GM18868 (cell line): ENCODE measurements at regions not wholly inside any gene's neighbourhood (a gene's known extent, or its start where the extent isn't known, plus 50 kb on each side); places are given as distances from the start of the nearest gene placed in this dataset.
"Not testable (repeated sequence)": the region's sequence is repeated elsewhere in the genome, so short reads cannot be mapped to it uniquely, and the experiment has no call there.

Experiments
- ATAC-seq: cut with Tn5 transposase; IDR thresholded peaks from one replicate; pipeline ENCODE4 v1.9.1; 2021; ENCODE audit warnings: mild to moderate bottlenecking, moderate library complexity; ENCODE audit not compliant: unreplicated experiment

GRCh38 chr5:110812639-110813038 is 73.8 kb downstream of the SLC25A46 start:
- no peak for ATAC-seq

DNA sequence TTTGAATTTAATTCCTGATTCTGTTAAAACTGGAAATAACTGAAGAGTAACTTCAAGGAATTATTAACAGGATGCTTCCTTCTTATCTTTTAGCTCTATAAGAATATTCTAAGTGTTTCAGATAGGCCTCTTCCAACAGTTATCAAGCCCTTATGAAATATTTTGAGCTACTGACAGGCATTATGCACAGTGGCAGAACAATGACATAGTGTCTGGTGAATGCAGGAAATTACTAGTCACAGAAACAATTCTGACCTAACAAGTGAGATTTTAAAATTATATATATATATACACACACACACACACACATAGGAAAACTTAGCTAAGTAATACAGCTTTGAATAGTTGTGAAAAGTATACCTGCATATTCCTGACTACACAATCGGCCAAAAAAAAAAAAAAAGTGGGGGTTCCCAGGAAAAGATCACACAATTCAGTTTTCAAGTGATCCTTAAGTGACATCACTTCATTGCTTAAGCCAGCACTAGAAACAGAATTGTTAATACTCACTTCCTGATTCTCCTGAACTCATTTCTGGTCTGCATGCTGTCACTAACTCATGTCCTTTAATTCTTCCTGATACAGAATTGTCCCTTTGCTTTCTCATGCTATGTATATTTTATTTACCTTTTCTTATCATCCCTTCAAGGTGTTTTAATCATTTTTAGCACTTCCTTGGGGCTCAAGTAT is 77.3 kb downstream of the SLC25A46 start:
- ATAC-seq = no peak

GRCh38 chr5:110817459-110817858 is 78.7 kb downstream of the SLC25A46 start:
- no peak for ATAC-seq

- no peak for ATAC-seq
These were observed 84.8 kb downstream of the SLC25A46 start for GRCh38 chr5:110823571-110823970.

GRCh38 chr5:110824936-110825441 is 86.2 kb downstream of the SLC25A46 start:
- ATAC-seq = no peak

GRCh38 chr5:110832683-110833082 is 93.9 kb downstream of the SLC25A46 start:
- ATAC-seq = peak; percentile 61

GRCh38 chr5:110834933-110835332 is 96.1 kb downstream of the SLC25A46 start:
- ATAC-seq = not testable (repeated sequence)

DNA sequence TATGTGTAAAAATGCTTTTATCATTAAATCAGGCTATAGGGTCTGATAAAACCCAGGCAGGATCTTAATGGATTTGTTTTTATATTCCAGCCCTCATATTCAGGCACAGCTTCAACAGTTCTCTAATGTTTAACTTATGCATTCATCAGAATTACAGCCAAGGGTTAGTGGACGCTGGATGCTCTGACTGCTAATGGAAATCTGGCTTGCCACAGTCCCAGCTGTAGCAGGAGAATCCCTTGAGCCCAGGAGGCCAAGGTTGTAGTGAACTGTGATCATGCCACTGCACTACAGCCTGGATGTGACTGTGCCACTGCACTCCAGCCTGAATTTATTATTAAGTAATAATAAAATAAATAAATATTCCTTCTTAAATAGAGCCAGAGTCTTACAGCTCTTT is 98.0 kb downstream of the SLC25A46 start:
- ATAC-seq = no peak

DNA sequence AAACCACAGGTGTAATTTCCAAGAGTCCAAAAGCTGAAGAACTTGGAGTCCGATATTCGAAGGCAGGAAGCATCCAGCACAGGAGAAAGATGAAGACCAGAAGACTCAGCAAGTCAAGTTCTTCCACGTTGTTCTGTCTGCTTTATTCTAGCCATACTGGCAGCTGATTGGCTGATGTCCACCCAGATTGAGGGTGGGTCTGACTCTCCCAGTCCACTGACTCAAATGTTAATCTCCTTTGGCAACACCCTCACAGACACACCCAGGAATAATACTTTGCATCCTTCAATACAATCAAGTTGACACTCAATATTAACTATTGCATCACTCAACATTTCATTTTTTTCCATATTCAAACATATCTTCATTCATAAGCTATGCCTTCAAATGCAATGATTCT is 99.5 kb downstream of the SLC25A46 start:
- ATAC-seq = not testable (repeated sequence)

DNA sequence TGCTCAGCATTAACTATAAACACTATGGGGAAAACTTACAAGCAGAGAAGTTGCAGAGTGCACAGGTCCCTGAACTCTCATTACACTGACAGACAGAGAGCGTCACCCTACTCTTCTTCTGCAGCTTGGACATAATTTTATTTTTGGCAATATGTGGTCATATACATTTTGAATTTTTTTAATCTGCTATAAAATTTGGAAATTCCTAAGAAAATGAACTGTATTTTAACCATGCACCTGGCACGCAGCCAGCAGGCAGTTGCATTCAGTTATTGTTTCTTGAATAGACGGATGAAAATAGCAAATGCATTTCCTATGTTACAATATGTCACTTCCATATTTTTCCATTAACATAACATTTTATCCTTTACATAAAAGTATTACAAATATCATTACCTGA is 100.2 kb downstream of the SLC25A46 start:
- no peak for ATAC-seq

- ATAC-seq = no peak
These were observed 101.6 kb downstream of the SLC25A46 start for GRCh38 chr5:110840347-110840960.

DNA sequence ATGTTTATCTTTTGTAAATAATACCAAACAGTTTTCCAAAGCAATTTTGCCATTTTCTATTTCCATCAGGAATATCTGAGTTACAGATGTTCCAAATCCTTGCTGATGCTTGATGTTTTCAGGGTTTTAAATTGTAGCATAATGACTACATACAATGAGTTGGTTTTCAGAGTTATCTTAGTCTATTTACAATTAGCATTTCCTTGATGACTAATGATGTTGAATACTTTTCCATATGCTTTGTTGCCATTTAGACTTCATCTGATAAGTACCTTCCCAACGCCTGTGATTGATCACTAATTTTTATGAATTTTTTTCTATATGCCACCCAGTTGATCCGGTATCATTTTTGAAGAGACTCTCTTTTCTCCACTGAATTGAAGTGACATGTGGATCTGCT is 102.3 kb downstream of the SLC25A46 start:
- no peak for ATAC-seq

DNA sequence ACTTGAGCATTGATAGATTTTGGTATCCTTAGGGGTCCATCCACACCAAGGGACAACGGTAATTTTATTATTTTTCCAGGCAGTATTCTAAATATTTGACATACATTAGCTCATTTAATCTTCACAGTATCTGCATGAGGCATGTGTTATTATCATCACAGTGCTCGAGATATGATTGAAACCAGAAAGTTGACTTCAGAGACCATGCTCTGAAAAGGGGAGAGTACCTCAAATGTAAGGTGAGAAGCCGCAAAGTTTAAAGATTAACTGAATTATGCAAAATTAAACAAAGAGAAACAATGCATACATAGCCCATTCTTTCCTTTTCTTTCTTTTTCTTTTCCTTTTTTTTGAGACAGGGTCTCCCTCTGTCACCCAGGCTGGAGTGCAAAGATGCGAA is 104.1 kb downstream of the SLC25A46 start:
- no peak for ATAC-seq

DNA sequence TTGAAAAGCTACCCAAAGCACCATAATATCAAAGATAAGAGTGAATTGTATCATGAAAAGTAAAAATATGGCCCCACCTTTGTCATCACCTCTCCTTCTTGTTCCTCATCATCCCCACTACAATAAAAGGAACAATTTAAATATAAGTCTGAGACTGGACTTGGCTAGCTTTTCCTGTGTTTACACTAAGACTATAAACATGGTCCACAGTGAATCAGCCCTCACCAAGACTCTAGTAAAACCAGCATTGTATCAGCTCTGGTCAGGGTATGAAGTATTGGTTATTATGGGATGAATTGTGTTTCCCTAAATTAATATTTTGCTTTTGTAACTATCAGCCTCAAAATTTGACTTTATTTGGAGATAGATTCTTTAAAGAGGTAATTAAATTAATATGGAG is 105.4 kb downstream of the SLC25A46 start:
- no peak for ATAC-seq

DNA sequence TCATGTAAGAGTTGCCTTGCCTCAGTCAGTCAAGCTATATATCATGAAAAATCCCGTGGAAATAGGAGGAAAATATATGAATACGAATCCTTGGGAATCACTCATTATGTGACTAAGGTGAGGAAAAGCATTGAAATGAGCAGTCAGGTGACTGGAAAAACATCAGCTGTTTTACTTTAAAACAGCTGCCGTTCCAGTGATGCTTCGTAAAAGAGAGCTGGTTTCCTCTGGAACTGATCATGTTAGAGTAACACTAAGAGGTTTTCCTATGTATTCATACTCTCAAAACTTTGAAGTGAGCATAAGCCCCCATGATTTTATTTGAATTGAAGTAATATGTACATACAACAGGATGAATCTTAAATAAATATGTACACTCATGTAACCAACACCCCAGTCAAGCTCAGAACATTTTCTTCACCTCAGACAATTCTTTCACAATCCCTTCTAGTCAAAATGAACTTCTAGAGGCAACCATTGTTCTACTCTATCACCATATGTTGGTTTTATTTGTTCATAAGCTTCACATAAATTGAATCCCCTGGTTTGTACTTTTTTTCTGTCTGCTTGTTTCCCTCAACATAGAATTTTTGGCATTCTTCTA is 107.7 kb downstream of the SLC25A46 start:
- ATAC-seq = no peak

GRCh38 chr5:110851357-110851756 is 112.5 kb downstream of the SLC25A46 start:
- no peak for ATAC-seq

DNA sequence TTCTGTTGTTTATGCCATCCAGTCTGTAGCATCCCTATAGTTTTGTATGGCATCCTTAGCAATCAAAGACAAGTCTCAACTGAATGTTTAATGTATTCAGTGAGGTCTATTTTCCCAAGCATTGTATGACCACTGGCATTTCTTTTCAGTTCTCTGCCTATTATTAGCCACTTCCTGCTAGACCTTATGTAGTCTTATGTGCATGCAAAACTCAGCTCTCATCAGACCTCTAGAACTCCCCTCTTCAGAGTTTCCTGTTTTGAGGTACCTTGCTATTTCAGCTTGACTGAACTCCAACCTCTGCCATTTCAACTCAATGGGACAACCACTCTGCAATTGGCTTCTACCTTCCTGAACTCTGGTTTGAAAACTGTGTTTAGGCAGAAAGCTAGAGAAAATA is 113.2 kb downstream of the SLC25A46 start:
- ATAC-seq = peak; percentile 86

- no peak for ATAC-seq
These were observed 113.7 kb downstream of the SLC25A46 start for GRCh38 chr5:110852541-110852940.

GRCh38 chr5:110853267-110853666 is 114.5 kb downstream of the SLC25A46 start:
- ATAC-seq = no peak

DNA sequence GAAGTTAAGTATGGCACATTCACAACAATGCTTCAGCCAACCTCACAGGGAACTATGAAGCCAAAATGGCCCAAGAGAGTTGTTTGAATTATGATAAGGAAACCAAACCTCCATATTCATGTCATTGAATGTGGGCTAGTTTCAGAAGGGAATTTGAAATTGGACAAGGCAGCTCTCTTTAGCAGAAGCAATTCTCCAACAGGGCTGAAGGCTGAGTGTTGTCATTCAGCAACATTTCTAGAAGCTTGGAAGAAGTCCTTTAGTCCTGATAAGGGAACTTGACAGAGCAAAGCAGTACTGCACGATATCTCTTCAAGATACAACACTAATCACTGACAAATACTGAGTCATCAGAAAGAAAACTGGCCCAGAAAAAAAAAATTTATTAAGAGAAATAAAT is 115.4 kb downstream of the SLC25A46 start:
- ATAC-seq = no peak

DNA sequence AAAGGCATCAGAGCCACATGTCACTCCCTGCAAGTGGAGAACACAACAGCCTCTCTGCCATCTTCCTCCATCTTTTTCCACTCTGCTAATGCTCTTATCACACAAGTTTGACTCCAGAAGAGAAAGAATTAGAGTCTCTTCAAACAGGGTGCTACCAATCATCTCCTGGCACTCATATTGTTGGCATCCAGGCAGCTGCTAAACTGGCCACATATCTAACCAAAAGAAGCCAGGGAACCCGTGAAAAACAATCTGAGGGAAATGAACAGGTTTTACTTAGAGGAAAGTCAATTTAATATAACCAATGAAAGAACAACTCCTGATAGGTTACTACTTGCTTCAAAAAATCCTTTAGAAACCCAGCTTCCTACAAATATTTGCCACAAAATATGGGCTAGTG is 117.2 kb downstream of the SLC25A46 start:
- ATAC-seq = no peak

DNA sequence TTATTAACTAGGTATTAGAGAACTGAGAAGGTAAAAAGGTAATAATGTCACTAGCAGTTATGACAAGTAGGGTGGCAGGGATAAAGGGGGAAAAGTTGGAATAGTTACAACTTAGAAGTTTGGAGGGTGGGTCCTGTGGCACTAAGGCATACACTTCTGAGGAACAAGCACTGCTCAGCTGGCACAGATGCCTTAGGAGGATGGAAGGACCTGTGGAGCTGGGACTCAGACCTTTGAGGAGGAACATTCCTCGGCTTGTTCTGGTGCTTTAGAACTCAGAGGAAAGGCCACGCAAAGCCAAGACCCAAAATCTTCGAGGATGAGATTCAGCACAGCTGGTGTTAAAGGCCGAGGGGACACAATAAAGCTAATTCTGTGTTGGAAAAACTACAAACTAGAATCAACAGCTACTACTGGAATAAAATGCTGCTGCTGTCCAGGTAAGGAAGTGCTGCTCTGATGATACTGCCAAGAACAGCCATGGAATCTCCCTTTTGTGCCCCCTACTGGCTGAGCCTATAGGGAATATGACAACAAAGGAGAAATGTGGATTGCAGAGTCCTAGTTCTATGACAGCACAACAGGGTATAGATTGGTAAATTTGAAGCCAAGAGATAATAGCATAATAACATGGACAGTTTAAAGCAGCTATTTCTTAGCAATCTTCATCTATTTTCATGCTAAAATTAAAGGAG is 126.7 kb downstream of the SLC25A46 start:
- peak; percentile 60 for ATAC-seq
